NCI-H446 treated with DMSO at 0.1 percent for 48 hours (cell line): ENCODE measurements at regions not wholly inside any gene's neighbourhood (a gene's known extent, or its start where the extent isn't known, plus 50 kb on each side); places are given as distances from the start of the nearest gene placed in this dataset.

Experiments
- DNase-seq: peaks from one replicate; lab custom pipeline; 2025; lab: John Stamatoyannopoulos, UW

DNA sequence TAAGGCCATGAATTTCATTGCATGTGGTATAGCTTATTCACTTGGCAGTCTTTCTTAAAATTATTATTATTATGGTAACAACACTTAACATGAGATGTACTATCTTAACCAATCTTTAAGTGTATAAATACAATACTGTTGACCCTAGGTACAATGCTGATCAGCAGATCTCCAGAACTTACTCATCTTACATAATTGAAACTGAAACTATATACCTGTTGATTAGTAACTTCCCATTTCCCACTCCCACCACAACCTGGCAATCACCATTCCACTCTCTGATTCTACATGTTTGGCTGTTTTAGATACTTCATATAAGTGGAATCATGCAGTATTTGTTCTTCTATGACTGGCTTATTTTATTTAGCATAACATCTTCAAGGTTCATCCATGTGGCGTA, 150.2 kb upstream of the POU2AF2 start:
- DNase-seq = no peak

DNA sequence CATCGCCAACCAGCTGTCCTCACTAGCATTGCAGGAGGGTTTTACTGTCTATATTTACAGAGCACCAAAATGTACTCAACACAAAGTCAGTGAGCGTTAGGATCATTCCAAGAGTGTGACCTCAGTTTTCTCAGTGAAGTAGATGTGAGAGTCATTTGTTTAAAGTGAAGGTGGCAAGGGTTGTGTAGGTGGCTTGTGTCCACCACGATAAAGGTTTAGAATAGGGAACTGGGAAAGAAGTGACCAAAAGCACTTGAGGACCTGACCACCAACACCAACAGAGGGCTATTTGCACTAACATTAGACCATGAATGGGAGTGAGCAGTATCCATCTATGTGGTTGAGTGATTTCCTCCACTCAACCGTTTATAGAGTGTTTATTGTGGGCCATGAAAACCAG, 152.5 kb upstream of the POU2AF2 start:
- no peak for DNase-seq

DNA sequence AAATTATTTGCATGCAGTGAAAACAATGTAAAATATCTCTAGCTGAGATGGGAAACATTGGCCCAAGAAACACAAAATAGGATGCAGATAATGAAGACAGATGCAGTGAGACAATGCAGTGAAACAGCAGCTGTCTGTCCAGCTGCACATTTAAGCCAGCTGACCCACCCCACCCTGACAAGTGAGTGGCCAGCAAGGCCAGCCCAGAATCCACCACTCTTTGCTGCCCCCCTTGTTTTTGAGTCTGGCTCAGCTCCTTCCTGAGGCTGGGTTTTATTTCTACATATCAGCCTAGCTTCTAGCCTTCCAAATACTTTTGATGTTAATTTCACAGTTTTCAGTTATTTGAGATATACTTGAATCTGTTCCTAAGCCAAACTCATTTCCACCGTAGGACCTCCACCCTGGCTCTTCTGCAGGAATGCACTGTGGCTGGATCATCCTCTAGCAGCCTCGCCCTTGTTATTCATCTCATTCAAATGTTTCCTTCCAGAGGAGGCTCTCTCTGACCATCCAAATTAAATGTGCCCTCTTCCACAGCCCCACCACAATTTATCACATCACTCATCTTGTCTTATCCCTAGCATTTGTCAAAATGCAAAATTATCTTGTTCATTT, 154.1 kb upstream of the POU2AF2 start:
- DNase-seq = no peak

DNA sequence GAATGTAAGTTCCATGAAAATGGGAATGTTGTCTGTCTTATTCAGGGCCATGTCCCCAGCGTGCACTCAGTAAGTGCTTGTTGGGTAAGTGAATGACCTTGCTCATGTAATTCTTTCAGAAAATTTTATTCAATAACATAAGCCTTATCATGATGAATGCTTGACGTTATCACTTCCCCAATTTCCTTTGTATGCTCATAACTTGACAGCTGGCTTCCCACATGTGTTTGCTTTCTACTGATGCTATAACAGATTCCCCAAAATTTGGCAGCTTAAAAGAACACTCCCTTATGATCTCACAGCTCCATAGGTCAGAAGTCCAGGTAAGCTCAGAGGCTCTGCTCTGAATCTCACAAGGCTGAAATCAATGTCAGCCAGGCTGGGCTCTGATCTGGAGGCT, 155.8 kb upstream of the POU2AF2 start:
- DNase-seq = no peak

DNA sequence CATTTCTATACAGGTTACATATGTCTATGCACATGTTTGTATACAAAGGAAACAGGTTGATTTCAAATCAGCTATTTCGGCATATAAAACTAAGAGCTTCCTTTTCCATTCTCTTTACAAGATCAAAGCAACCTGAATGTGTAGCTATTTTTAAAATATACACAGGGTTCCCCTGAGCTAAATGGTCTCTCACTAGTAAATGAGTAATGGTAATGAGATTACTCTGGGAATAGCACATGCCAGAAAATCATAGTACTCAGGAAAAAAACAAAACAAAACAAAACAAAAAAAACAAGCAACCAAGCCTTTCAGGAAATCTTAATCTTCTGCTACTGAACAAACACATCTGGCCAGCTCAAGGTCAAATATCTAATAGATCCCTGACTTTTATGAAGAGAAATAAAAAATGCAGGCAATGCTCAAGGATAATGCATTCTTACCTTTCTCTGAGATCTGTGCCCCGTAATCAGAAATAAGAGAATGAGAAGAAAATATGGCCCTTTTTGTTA, 156.6 kb upstream of the POU2AF2 start:
- DNase-seq = no peak

DNA sequence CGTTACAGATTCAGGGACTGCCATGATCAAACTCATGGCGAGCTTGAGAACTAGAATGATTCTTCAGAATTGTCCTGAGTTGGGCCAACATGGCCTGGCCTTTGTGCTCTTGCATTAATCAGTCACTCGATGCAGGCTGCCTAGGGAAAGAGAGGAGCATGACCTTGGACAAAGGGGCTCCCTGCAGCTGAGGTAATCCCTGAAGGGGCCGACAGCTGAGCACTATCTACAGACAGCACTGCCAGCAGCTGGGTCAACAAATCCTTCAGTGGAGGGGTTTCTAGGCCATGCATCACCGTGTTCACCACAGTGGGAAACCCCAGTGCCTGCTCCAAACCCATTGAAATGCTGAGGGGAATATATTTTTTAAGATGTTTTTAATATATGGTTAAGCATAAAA, 159.5 kb upstream of the POU2AF2 start:
- DNase-seq = no peak

DNA sequence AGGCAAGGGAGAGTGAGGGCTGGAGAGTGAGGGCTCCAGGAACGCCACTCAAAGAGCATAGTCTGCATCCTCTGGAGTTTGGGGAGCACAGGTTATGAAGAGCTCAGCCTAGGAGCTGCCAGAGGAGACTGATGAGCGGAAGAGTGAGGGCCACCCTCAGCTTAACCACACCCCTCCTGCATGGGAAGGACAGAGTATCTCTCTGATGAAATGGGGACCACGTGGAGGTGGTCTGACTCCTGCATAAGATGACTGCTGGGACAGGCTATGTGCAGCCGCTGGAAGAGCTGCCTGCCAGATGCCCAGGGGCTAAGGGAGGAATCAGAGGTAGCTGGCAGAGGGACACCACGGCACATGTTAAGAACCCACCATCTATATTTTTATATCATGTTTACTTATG, 162.9 kb upstream of the POU2AF2 start:
- no peak for DNase-seq

DNA sequence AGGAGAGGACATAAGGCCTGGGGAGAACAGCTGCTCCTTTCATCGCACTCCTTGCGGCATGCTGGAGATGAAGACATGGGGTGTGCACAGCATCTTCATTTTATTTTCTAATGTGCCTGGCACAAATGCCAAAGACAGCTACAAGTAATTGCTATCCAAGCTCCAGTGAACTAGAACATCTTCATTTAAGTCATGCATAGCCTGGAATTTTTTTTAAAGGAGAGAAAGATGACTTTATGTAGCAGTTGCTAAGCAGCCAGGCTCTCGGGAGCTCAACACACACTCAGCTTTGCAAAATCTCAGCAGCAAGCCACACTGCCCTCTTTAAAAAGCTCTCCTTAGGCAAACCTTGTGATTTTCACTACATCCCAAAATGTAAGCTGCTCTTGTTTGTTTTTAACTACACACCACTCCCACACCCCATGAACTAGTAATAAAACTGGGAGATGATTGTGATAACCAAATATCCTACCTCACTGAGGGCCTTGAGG, 164.5 kb upstream of the POU2AF2 start:
- peak; percentile 56 for DNase-seq

DNA sequence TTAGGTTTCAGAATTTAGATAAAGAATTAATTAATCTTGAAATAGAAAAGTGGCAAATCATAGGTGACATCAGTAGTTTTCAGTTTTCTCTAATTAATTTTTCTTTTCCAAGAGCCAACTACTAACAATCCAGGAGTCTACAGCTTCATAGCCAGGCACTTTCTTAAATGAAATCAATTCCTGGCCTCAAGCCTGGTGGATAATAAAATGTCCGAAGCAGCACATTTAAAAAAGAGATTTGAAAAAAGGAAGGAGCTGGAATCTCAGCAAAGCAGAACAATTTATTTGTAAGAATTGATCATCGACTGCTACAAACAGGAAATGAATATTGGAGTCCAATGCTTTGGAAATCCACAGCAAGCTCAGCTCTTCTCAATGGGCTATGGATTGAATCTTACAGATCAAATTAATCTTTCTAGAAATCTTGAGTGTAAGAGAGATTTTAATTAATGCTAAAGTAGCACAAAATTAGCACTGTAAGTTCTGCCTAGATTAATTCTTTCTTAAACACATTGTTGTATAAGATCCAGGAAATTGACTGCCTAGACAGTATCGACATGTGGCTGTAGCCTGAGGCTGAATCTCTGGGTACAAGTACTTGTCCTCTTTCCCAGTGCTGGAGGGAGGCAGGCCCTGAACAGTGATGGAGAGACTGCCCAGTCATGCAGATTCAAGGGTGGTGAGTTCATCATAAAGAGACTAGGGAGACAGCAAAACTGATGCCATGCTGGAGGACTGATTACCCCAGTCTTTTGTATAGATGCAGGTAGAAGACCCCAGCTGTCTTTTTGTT, 167.8 kb upstream of the POU2AF2 start:
- no peak for DNase-seq

DNA sequence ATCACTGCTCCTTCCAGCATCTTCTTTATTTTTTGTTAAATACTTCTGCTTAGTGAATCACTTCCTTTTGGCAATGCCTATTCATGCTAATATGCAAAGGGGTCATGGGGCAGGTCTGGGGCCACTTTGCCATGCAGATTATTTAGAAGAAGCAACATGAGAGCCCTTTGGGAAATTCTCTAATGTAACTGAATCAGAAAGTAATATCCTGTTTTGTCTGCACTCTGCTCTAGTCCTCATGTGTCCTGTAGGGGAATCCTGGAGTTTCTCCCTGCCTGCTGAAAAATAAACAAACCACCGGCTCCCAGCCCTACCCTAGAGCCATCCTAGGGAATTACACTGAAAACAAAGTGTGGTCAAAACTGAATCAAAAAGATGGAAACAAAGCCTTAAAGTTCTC, 176.5 kb upstream of the POU2AF2 start:
- DNase-seq = no peak

DNA sequence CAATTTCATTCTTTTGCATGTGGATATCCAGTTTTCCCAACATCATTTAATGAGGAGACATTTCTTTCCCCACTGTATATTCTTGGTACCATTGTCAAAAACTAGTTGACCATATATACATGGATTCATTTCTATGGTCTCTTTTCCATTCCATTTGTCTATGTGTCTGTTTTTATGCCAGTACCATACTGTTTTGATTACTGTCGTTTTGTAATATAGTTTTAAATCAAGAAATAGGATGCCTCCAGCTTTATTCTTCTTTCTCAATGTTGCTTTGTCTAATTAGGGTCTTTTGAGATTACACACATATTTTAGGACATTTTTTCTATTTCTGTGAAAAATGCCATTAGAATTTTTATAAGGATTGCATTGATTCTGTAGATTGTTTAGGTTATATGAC, 177.5 kb upstream of the POU2AF2 start:
- no peak for DNase-seq

DNA sequence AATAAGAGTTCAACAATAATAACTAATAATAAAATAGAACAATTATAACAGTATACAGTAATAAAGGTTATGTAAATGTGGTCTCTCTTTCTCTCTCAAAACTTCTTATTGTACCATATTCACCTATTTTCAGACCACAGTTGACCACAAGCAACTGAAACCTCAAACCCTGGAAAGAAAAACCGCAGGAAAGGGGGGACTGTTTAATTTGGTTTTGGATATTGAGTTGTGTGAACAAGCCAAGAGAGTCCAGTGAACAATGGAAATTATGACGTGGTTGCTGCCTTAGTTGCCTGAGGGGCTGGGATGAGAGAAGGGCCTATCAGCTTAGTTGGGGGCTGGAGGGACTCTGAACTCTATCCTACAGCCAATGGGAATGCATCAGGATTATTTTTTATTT, 178.7 kb upstream of the POU2AF2 start:
- DNase-seq = no peak

DNA sequence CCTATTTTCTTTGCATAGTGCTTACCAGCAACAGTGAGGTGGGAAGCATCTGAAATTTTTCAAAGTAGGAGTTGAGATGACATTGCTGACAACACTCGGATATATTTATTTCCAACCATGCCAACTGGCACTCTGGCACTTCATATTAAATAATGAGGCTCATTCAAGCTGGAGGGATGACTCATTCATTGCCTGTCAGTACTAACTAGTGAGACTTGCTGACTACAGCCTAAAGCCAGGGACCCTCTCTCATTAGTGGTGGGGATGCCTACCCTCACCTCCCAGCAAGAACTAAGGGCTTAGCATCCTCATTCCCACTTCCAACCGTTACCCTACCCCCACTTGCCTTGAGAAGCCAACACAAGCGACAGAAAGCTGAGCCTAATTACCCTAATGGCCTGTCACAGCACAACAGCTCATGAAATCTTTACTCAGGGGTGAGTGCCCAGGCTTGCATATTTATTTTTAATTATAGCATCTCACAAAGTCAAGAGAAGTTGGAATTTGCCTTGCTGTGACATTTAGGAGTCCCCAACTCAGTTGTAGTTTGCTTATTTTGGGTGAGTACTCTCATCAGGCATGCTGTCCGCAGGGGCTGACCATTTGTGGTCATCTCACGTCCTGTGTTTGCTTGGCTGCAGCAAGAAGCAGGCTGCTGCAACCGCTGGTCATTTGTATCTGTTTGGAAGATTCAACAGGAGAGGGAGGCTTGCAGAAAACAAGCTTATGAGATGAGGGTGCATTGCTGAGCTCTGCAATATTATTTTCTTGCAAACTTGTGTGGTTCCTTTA, 181.6 kb upstream of the POU2AF2 start:
- DNase-seq = peak; percentile 81

DNA sequence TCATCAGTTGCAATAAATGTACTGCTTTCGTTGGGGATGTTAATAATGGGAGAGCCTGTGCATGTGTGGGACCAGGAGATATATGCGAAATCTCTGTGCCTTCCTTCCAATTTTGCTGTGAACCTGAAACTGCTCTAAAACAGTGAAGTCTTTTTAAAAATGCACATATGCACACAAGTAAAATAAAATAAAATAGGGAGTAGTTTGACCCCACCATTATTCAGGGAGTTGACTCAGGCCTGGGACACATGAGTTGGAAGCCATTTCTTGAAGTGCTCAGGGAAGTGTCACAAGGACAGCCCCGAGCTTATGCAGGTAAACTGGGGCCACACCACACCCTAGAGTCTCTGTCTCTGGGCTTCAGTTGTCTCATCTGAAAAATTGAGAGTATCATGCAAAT, 183.1 kb upstream of the POU2AF2 start:
- DNase-seq = no peak

DNA sequence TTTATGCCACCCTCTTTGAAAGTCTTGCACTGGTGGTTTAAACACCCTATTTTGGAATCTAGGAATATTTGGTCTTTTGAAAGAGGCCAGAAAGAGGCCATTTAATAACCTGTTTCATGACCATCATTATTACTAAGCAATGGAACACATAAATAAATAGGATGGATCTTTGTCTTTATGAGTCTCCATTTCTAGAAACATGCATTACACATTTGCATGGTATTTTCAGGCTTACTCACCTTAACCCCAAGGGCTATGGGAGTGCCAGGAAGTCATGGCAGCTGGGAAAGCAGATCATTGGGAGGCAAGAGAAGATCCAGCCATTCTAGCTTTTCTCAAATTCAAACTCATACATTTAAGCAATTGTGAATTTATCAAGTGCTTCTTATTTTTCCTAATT, 185.8 kb upstream of the POU2AF2 start:
- DNase-seq = no peak

DNA sequence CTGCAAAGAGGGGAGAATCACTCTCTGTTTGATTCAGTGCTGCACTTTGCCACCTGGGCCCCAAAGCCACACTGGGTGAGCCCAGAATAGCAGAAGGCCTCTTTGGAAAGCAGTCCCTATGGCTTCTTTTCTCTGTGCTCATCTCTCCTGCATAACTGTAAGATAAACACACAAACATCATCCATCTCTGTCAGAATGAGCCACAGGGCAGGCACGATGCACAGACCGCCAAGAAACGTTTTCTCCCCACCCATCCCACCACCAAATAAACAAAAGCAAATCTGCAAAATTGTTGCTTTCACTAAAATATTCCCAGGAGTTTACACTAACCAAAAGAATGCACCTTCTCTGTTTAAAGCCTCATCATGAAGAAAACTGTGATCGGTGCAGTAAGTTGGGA, 196.4 kb upstream of the POU2AF2 start:
- no peak for DNase-seq

DNA sequence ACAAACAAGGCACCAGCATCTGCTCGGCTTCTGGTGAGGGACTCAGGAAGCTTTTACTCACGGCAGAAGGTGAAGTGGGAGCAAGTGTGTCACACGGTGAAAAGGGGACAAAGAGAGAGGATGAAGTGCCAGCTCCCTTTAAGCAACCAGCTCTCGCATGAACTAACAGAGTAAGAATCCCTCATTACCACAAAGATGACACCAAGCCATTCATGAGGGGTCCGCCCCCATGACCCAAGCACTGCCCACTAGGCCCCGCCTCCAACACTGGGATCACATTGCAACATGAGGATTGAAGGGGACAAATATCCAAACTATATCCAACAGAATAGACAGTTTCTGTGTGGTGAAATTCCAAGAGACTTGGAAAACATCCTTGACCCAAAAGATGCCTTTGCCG, 198.2 kb upstream of the POU2AF2 start:
- DNase-seq = no peak

DNA sequence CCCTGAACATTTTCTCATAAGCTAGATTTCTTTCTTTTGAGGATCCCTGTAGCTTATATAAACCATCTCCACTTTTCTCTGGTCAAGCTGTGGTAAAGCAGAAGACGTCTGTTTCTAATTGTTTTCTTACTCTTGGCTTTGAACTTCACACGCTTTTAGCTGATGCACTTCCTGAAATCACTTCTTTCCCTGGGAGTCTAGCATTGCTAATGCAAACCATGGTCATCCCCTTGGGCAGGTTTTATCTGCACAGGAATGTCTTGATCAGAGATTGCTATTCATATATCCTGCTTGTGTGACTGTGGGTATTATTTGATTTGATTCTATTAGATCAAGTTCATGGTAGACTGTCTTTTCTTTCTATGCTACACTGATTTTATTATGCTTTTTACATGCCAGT, 199.2 kb upstream of the POU2AF2 start:
- no peak for DNase-seq

DNA sequence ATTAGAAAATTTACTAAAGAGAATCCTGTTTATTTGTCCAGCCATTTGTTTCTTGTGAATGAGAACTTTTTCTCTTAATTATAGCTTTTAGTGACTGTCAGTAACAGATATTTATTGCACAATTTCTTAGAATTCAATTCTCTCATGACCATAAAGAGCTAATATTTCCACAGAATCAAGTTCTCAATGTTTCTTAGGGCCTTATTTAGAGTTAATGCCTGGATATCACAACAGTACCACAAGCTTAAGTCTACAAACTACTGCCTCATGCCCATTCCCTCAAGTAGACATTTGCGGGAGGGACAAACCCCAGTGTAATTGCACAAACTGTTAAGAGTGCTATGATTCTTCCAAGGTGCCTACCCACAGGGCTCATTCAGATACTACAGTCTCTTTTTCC, 199.7 kb upstream of the POU2AF2 start:
- no peak for DNase-seq

DNA sequence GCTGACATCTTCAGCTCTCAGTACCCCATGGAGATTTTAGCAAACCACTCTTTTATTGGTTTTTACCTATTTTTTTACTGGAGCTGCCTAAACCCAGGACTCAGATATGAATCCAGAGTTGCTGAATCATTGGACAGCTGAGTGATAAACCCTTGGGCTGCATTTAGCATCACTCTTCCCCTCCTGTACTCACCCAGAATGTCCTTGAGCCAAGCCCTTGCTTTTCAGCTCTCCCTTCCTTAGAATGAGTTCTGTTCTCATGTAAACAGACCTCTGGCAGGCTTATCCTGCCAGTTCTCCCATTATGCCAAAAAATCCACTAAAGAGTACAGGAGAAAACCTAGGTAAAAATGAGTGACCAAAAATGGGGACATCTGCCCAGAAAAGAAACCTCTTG, 200.1 kb upstream of the POU2AF2 start:
- DNase-seq = no peak

DNA sequence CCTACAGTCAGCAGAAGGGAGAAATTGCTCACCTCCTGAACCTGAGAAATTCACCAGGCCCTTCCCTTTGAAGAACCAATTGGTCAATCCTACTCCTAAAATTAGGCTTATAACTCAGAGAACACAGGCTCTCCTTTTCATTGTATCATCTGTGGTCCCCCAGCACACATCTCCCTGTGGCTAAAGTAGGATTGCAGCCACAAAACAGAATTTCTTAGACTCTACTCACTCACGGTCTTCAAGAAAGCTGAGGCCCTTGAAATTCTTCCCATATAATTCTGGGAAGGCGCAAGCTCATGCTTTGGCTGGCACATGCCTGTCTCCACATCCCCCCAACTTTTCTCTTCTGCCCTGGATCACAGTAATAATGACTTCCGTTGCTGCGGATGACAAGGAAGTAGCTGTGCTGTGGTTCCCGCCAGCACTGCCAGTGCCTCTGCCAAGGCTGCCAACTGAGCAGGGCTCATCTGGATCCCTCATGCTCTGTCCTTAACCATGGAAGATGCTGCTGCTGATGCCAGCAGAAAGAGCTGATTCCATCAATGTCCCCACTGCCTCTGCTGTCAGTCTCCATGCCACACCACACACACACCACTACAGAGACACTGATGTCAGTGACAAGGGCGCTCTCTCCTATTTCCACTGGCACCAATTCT, 200.6 kb upstream of the POU2AF2 start:
- DNase-seq = no peak

DNA sequence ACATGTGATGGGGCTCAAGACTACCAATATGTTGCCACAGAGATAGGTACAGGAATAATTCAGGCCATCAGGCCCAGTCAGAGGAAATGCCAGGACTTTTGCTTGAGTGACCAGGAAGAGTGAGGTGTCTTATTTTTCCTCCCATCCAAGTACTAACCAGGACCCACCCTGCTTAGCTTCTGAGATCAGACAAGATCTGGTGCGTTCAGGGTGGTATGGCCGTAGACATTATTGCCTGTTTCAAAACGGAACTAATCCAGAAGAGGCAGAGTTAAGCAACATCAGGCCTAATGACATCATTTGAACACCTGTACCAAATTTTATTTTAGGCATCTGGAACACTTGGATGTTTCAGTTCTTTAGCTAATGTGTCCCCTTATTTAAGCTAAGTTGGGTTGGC, 205.5 kb upstream of the POU2AF2 start:
- no peak for DNase-seq
